ENCODE measurements at regions not wholly inside any gene's neighbourhood (a gene's known extent, or its start where the extent isn't known, plus 50 kb on each side); places are given as distances from the start of the nearest gene placed in this dataset.

- TF ChIP-seq ZHX2 (IDR thresholded peaks at IDR 0.05; ENCODE audit: low read depth) (no peak), ZHX2 (CRISPR knock-in tag; IDR thresholded peaks at IDR 0.05; ENCODE audit: borderline replicate concordance) (no peak), NKX3-1 (CRISPR knock-in tag; IDR thresholded peaks at IDR 0.05) (0 out of 2 replicates have a peak, but pooled peaks have one; percentile 64), ZNF501 (CRISPR knock-in tag; IDR thresholded peaks at IDR 0.05) (peak; percentile 19), MTF2 (CRISPR knock-in tag; IDR thresholded peaks at IDR 0.05; ENCODE audit: borderline replicate concordance) (no peak), MEF2D (CRISPR knock-in tag; IDR thresholded peaks at IDR 0.05) (no peak), PRDM15 (CRISPR knock-in tag; IDR thresholded peaks at IDR 0.05) (no peak), HOXA9 (CRISPR knock-in tag; IDR thresholded peaks at IDR 0.05; ENCODE audit: borderline replicate concordance) (no peak), GZF1 (CRISPR knock-in tag; IDR thresholded peaks at IDR 0.05) (no peak), ZMYM4 (CRISPR knock-in tag; IDR thresholded peaks at IDR 0.05) (peak; percentile 76; the same call in 1 of the 2 replicates), CBX5 (CRISPR knock-in tag; IDR thresholded peaks at IDR 0.05; ENCODE audit: borderline replicate concordance) (no peak), KLF9 (CRISPR knock-in tag; IDR thresholded peaks at IDR 0.05; ENCODE audit: low read depth) (no peak)
- TF ChIP-seq, protein P1, sequence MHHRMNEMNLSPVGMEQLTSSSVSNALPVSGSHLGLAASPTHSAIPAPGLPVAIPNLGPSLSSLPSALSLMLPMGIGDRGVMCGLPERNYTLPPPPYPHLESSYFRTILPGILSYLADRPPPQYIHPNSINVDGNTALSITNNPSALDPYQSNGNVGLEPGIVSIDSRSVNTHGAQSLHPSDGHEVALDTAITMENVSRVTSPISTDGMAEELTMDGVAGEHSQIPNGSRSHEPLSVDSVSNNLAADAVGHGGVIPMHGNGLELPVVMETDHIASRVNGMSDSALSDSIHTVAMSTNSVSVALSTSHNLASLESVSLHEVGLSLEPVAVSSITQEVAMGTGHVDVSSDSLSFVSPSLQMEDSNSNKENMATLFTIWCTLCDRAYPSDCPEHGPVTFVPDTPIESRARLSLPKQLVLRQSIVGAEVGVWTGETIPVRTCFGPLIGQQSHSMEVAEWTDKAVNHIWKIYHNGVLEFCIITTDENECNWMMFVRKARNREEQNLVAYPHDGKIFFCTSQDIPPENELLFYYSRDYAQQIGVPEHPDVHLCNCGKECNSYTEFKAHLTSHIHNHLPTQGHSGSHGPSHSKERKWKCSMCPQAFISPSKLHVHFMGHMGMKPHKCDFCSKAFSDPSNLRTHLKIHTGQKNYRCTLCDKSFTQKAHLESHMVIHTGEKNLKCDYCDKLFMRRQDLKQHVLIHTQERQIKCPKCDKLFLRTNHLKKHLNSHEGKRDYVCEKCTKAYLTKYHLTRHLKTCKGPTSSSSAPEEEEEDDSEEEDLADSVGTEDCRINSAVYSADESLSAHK (CRISPR knock-in tag; IDR thresholded peaks at IDR 0.05; ENCODE audit: borderline replicate concordance): no peak
Observed at GRCh38 chr2:19020144-19021099, 338.0 kb downstream of the OSR1 start (continued).
